ENCODE measurements at regions not wholly inside any gene's neighbourhood (a gene's known extent, or its start where the extent isn't known, plus 50 kb on each side); places are given as distances from the start of the nearest gene placed in this dataset.

DNA sequence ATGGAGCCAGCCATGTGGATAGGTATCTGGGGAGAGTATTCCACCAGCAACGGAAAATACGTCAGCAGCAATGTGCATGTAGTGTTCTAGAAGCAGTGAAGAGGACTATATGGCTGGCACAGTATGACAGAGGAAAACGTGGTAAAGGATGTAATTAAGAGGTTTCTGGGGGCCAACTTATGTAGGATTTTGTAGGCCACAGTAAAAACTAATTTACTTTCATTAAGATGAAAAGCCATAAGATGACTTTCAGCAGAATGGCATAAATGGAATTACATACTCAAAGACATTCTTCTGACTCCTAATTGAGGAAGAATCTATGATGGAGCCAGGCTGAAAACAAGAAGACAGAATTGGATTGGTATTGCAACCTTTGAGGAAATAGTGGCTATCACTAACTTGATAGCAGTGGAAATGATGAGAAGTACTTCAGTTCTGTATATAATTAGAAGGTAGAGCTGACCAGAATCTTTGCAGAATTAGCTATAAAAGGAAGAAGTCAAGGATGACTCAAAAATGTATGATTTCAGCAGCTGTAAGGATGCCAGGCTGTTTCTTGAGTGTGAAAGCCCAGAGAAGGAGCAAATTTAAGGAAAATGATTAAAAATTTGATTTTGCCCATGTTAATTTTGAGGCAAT lies 156.7 kb downstream of the MBL2 start:
- no peak for DNase-seq

DNA sequence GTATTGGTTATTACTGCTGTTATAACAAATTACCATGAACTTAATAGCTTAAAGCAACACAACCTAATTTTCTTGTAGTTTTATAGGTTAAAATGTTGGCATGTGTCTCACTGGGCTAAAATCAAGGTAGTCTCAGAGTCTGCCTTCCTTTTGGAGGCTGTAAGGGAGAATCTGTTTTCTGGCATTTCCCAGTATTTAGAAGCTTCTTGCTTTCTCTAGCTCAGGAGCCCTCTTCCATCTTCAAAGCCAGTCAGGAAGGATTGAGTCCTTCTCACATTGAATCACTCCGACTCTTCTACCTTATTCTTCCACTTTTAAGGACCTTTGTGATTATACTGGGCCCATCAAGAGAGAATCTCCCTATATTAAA lies 156.2 kb downstream of the MBL2 start:
- DNase-seq: no peak

DNA sequence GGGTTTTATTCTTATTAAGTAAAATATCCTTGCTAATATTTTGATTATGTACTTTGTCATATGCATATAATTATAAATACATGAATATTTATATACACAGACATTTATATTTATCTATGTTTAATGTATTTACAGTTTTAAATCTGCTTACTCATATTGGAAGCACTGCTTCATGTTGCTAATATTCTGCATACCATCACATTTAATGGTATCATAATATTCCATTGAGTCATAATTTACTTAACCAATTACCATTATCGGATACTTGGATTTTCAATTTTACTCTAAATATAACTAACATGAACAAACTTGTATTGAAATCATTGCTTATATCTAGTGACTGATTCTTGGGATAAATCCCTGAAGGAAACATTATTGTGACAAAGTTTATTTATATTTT lies 155.2 kb downstream of the MBL2 start:
- DNase-seq: no peak

DNA sequence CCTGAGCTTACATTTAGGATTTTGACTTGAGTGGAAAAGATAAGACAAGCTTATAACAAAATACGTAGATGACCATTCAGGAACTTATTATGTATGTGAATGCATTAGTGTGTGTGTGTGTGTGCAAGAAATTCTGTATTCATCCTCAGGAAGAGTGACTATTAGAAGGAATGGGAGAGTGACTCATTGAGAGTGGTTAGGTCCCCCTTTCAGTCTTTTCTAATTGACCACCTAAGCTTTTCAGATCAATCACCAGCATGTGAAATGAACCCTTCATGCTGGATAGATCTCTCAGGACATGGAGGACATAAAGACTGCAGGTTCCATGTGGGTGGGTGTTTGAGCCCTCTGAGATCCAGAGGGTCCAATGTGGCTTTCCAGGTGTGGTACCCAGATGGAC lies 153.5 kb downstream of the MBL2 start:
- no peak for DNase-seq

DNA sequence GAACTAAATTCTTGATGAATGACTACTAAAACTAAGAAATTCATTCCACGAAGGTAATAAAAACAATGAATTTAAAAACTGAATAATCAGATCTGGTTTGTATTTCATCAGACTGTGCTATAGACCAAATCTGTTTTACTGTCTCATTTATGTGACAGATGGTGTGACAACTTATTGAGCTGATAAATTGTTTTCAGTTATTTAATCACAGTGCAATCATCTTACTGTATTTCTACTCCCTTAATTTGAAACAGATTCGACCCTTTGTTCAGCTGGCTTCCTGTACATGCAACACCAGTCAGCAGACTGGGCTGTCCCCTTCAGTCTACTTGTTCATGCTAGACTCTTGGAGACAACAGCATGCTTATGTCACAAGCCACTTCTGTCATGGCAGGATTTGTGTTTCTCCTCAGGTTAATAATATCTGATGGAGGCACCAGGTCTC lies 150.9 kb downstream of the MBL2 start:
- no peak for DNase-seq

DNA sequence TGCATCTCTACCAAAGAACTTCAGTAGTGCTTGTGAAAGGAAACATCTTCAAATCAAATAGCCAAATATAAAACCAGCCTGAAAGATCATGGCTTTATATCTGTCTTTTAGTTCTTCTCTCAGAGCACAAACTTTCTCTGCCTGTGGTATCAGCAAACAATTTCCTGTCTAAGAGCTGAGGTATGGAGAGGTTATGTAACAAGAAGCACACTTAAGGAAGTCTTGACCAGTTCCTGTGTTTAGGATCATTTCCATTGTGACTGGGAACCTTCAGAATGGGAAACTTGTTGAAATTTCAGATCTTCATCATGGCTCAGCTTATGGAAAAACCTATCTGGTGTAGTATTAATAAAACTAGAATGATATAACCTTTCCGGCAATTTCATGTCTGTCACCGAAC lies 148.8 kb downstream of the MBL2 start:
- DNase-seq: no peak

DNA sequence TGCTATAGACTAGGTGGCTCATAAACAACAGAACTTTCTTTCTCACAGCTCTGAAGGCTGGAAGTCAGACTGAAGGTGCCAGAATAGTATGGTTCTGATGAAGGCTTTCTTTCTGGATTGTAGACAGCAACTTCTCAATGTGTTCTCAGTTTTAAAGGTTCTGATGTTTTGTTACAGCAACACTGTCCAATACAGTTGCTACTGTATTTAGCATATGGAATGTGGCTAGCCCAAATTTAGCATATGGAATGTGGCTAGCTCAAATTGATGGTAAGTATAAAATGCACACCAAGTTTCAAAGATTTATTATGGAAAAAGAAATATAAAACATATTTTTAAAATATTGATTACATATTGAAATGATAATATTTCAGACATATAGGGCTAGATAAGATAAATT lies 145.3 kb downstream of the MBL2 start:
- no peak for DNase-seq

DNA sequence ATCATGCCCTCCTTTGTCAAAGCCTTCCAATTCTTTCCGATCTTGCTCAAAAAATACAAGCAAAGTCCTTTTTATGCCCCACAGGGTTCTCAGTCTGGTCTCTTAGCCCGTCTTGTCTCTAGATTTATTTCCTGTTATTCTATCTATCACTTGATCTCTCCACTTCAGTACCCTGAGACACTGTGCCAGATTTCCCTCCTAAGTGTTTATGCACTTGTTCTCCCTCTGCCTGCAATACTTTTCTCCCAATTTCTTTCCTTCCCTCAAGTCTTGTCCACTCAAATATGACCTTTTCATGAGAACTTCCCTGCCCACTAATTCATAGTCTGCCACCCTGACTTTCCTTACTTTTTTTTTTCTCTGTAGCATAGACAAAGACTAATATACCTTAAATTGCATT lies 141.4 kb downstream of the MBL2 start:
- DNase-seq: no peak

DNA sequence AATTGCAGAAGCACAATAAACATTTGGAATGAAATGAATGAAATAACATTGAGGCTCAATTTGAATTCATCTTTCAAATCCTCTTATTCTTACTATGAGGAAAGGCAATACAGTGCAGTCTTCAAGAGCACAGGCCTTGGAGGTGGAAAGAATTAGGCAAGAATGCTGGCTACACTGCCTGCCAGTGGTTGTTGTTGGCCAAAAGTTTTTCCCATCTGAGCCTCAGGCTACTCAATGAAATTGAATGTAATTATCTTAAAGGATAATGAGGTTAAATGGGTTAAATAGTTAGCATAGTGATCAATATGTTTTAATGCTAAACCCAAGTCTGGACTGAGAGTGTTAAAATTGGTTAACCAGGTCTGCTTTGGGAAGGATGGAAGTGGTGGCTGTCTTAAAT lies 140.9 kb downstream of the MBL2 start:
- no peak for DNase-seq

DNA sequence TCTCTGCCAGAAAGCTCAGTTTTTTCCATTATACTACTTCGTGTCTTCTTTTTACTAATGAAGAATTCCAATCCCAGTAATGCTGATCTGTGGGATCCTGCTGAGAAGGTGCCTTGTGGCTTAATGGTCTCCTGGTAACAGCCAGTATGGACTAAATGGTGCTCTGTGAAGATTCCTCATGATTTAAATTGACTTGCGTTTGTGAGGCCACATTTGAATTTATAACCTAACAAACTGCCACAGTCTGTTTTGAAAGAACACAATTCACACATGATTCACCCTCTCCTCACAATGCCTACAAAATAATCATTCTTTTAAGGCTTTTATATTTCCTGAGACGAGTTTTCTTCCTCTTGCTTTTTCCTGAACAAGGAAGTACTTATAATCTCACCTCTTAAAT lies 140.0 kb downstream of the MBL2 start:
- DNase-seq: no peak

DNA sequence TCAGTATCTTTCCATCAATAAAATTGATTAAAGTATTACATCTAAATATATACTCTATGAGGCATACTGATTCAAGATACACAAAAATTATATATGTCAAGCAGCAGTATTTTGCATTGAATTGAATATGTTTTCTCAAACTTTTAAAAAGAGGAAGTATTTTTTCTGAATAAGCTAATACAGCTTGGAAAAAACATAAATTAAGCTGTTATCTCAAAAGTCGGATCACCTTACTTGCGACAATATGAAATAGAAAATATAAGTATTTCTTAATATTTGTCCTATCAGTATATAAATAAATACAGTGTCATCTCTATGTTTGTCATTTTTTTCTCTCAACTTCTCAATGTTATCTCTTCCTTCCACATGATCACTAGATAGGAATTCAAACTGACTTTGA lies 139.3 kb downstream of the MBL2 start:
- no peak for DNase-seq

DNA sequence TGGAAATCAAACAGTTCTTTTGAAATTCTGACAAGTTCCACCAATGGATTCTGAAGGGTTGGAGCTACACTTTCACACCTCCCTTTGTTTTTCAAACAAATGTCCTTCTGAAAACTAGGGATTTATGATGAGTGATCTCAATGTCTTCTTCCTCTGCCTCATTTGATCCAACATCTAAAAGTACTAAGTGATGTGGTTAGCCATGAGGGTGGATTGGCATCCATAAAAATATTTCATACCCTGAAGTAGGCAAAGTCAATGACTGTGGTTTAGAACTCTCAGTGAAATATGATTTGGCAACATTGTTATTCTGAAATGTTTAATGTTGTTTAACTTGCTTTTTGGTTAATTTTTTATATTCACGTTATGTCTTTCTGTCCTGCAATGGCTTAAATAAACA lies 136.9 kb downstream of the MBL2 start:
- DNase-seq: no peak

DNA sequence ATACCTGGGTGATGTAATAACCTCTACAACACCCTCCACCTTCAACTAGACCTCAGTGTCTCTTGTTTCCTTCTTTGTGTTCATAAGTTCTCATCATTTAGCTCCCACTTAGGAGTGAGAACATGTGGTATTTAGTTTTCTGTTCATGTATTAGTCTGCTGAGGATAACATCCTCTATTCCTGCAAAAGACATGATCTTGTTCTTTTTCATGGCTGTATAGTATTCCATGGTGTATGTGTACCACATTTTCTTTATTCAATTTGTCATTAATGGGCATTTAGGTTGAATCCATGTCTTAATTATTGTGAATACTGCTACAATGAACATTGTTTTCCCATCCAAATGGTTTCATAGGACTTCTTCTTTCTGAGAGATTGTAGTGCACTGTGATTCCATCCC lies 135.7 kb downstream of the MBL2 start:
- DNase-seq: no peak

DNA sequence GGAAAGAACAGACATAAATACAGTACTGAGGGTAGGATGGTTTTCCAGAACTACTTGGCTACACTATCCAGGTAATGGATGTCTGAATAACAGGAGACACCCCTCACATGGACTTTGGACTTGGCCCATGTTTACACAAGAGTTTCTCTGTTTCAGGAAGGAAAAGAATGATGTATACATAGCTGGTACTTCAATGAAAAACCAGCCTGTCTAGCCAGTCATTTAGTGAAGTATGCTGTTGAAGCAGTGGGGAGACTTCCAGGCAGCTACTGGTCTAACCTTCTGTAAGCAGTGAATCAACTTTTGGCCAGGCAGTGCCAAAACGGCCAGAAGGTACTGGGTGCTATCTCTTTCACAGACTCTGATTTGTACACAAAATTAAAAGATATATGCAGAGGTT lies 135.0 kb downstream of the MBL2 start:
- DNase-seq: peak; percentile 23

DNA sequence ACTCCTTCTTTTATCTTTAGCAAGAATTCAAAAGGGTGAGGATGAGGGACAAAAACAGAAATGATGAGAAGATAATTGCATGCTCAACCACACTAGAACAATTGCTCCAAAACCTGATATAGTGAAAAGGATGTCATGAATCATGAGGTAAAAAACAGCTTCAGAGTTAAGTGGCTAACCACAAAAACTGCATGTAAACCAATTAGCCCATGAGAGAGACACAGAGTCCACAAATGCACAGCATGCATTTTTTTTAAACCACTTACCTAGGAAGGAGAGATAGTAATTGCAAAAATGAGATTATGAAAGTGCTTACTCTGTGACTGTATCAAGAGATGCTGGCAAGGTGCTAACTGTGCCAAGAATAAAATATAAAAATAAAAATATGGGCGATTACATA lies 132.9 kb downstream of the MBL2 start:
- peak; percentile 52 for DNase-seq

DNA sequence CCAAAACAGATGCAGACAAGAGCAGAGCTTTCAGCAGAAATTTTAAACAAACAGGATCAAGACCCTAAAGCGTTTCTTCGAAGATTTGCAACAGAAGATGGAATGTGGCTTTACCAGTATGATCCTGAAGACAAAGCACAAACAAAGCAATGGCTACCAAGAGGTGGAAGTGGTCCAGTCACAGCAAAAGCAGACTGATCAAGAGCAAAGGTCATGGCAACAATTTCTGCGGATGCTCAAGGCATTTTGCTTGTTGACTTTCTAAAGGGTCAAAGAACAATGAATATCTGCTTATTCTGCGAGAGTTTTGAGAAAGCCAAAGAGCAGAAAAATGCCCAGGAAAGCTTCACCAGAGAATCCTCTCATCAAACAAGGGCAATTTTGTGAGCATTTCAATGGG lies 130.4 kb downstream of the MBL2 start:
- DNase-seq: no peak

DNA sequence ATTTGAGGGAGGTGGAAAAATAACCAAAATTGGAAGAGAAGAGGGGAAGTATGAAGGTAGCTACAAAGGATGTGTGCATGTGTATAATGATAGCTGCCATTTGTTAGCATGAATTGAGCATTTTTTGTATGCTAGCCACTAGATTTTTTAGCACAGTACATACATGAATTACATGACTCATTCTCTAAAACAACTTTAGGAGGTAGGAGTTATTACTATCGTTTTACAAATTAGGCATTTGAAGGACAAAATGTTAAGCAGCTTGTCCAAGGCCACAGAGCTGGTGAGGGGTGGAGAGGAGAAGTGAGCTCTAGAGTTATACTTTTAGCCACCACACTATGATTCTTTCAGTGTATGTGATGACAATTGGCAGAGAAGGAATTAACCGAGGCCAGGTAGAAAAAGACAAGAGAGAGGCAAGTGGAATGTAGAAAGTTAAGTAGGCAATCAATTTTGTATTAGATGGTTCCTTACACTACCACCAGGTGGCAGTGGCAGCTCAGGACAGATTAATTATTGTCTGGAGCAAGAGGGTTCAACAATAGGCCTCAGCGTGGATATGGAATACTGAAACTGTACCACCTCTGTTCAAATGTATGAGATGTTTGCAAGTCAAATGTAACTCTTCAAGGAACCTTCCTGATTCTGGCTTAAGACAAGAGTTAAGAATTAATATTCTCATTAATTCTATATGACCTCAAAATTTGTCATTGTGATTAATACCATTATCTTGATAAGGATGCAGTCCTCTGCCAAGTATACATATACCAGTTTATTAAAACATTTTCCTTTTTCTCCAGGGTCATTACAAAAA lies 128.0 kb downstream of the MBL2 start:
- DNase-seq: peak; percentile 58

DNA sequence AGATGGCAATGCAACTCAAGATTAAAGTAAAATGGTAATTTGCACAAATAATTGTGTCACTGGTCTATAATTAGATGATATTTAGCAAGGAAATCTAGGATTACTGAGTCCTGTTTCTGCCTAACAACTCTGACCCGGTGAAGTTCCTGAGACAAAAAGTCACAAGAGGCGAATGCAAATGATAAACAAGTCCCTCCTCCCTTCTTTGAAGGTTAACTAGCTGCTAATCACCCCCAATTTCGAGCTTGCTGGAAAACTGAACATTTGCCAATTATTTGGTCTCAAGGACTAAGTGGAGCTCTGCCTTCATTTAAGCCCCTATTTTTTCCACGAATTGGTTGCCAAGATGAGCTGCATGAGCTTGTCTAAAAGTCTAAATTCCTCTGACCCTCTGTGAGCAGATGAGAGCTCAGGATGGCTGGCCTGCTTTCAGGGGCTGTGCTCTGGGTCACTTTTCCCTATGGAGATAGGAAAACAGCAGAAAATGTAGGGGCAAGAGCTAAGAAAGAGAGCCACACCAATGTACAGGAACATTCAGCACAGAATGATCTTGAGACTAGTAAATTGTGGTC lies 127.3 kb downstream of the MBL2 start:
- DNase-seq: no peak

DNA sequence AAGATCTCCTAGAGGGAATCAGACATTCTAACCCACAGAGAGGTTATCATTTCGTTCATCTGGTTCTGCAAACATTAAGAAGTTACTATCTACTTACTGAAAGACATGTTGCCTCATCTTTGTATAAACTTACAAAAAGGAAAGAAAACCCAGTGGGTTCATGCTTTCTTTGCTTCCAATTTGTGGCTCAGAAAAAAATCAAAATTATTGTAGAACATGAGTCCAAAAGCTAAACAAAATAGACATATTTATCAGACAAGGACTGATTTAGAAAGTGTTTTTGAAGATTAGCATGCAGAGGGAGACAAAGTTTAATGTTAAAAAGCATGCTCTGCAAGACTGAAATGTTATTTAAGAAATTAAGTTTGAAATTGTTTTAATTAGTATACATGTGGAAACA lies 123.1 kb downstream of the MBL2 start:
- DNase-seq: no peak

DNA sequence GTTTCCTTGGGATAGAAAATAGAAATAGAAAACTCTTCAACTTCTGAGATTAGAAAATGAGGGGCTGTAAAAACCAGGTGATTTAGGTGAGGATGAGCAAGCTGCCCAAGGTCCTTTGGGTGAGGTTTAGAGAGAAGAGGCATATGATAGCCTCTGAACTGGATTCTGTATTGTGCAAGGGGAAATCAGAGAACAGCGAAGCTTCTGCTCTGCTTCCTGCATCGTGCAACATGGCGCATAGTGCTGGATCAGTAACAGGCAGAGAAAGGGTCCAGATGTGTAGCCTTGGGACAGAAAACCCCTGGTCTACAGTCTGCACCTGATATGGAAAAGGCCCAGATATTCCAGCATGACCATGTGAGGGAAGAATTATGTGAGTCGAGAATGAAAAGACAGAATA lies 121.7 kb downstream of the MBL2 start:
- DNase-seq: no peak

DNA sequence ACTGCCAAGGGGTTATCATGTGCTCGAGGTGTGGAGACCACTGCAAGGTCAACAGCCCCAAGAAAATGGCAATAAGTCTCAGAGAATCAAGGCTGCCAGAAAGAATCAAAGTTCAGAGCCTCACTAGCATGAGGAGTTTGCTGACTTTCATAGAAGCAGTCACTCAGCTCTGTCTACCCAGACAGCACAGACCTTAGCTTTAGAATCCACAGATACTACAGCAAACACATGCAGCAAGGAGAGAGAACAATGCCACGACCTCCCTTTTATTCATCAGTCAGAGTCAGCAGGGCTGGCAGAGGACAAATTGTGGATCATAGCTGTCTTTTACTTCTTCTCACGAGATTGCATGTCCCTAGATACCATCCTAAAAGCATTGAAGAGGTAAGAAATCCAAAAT lies 121.3 kb downstream of the MBL2 start:
- no peak for DNase-seq

DNA sequence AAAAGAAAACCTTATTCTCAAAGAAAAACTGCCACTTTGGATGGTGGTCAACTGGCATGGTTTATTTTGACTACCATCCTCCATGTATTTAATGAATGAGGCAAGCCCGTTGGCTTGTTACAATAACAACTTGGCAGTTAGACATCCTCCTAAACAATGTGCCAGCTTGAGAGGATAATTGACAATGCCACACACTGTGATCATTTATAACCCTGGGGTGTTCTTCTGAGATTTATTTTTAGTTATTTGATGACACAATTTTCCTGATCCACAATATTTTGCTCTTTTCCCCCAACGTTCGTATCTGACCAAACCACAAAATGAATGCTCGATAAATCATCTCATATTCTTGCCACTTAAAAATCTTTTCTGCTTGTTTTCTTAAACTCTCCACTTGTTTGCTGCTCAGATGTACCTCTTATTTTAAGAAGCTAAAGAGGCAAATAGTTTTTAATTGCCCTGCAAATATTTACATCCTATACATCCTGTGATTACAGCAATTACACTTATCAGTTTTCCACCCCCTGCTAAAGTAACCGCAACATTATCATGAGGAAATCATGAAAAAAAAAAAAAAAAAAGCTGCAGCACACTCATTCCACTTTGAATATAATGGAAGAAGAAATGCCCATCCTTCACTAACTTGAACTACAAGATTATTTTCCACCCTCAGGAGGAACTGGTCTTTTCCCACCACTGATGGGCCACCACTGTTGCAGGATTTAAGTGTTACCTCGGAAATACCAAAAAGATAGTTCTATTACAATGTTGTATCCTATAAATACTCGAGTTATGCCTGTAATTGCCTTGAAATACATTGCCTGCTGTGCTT lies 119.9 kb downstream of the MBL2 start:
- peak; percentile 10 for DNase-seq

DNA sequence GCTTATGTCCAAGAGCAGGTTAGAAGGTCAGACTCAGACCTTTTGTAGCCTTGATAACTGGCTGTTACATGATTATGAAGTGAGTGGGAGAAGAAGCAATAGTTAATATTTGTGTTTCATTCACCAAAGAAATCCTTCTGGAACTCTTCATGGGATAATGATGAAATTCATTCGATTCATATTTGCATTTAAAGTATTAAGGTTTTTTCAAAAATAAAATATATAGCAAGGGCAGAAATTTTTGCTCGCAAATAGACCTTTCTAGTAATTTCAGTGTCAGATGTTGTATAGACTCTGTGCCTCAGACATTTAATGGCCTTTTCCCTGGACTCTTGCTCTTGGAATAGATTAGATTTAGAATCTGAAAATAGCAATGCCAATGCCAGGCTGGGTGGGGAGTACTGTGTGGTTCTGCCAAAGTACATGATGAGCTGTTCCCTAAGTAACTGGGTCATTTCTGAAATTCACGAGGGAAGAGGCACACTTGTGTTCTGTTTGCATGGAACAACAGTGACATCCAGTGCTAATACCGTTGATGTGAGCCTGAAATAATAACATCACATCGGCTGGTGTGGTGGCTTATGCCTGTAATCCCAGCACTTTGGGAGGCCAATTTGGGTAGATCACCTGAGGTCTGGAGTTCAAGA lies 119.2 kb downstream of the MBL2 start:
- no peak for DNase-seq
